ENCODE measurements at regions not wholly inside any gene's neighbourhood (a gene's known extent, or its start where the extent isn't known, plus 50 kb on each side); places are given as distances from the start of the nearest gene placed in this dataset.
"Not testable (repeated sequence)": the region's sequence is repeated elsewhere in the genome, so short reads cannot be mapped to it uniquely, and the experiment has no call there.

GRCh38 chr3:110625201-110625747 is 446.3 kb upstream of the NECTIN3 start:
- H4K5ac ChIP-seq (ENCODE audit: insufficient read length, low read depth, low read length), result no peak overlapping the region
- H3K79me2 ChIP-seq (ENCODE audit: insufficient read depth, low read length), result no peaks in the 10 kb centered on the region
- H3K23me2 ChIP-seq (ENCODE audit: insufficient read length, low read depth, low read length, poor library complexity, severe bottlenecking), result no peaks in the 10 kb centered on the region
- H4K20me1 ChIP-seq (ENCODE audit: control insufficient read depth, insufficient read depth, insufficient read length), result no peaks in the 10 kb centered on the region
- no peak overlapping the region for H3K18ac ChIP-seq (ENCODE audit: insufficient read length, low read depth, low read length)
- H2BK15ac ChIP-seq (ENCODE audit: low read depth, low read length), result no peak overlapping the region
- no peak overlapping the region for H2BK20ac ChIP-seq (ENCODE audit: low read depth, low read length, poor library complexity, severe bottlenecking)
- peaks cover 12 to 15% of the 10 kb centered on the region in 2 experiments for H3K4me1 Mint-ChIP-seq
- H2BK12ac ChIP-seq (ENCODE audit: insufficient read length, low read depth, low read length), result no peak overlapping the region
- H3T11ph ChIP-seq (ENCODE audit: low read length), result no peak overlapping the region
- no peak overlapping the region for H2BK5ac ChIP-seq (ENCODE audit: insufficient read length, low read length)
- no peak overlapping the region for H2AFZ ChIP-seq (ENCODE audit: low read length)
- no peak overlapping the region for H3K4ac ChIP-seq (ENCODE audit: low read depth, low read length)
- no peak overlapping the region for H3K14ac ChIP-seq (ENCODE audit: insufficient read depth, low read length)
- no peak overlapping the region for H2AK5ac ChIP-seq (ENCODE audit: insufficient read length, low read length)
- H3K27ac Mint-ChIP-seq, result peak overlapping the region in 1 of 3 experiments; percentile 50; a peak in 3 of 7 replicates
- H3K27me3 Mint-ChIP-seq (ENCODE audit: low read depth), result no peaks in the 10 kb centered on the region
- peaks cover 0 to 3% of the 10 kb centered on the region in 2 experiments; a peak in 1 of 5 replicates for H3K9me3 Mint-ChIP-seq
- DNase-seq, result no peak
- no CpG with 5 or more reads among the region's 4 CpGs for WGBS (ENCODE audit: extremely low coverage, insufficient read length, low lambda C conversion rate)
- H3K36me3 Mint-ChIP-seq (ENCODE audit: insufficient read depth in 1 of 3, low read depth in 3 of 3), result peaks cover 0 to 2% (median under 1%) of the 10 kb centered on the region in 3 experiments; a peak in 2 of 7 replicates
- no peak overlapping the region for H3K4me3 Mint-ChIP-seq
- H4K91ac ChIP-seq (ENCODE audit: insufficient read length, low read depth, low read length), result no peak overlapping the region
- H3K23ac ChIP-seq (ENCODE audit: insufficient read length, low read depth, low read length), result no peak overlapping the region
- H4K8ac ChIP-seq (replicated peaks; ENCODE audit: insufficient read length, low read depth, low read length), result no peak overlapping the region
- H2BK120ac ChIP-seq (ENCODE audit: low read depth, low read length, poor library complexity, severe bottlenecking), result no peak overlapping the region
- no peaks in the 10 kb centered on the region for H3K79me1 ChIP-seq (ENCODE audit: insufficient read depth, low read depth, low read length, poor library complexity, severe bottlenecking)
- H3K27me3 ChIP-seq (ENCODE audit: insufficient read depth, low read length), result no peaks in the 10 kb centered on the region
- no peak overlapping the region for H3K56ac ChIP-seq (ENCODE audit: insufficient read length, low read depth, low read length)
- no peak overlapping the region for H3K9ac ChIP-seq (ENCODE audit: extremely low read depth, insufficient read length, low read length)
- no peaks in the 10 kb centered on the region for H3K9me3 ChIP-seq (ENCODE audit: control insufficient read depth, low read depth, low read length)
- TF ChIP-seq, protein P1, sequence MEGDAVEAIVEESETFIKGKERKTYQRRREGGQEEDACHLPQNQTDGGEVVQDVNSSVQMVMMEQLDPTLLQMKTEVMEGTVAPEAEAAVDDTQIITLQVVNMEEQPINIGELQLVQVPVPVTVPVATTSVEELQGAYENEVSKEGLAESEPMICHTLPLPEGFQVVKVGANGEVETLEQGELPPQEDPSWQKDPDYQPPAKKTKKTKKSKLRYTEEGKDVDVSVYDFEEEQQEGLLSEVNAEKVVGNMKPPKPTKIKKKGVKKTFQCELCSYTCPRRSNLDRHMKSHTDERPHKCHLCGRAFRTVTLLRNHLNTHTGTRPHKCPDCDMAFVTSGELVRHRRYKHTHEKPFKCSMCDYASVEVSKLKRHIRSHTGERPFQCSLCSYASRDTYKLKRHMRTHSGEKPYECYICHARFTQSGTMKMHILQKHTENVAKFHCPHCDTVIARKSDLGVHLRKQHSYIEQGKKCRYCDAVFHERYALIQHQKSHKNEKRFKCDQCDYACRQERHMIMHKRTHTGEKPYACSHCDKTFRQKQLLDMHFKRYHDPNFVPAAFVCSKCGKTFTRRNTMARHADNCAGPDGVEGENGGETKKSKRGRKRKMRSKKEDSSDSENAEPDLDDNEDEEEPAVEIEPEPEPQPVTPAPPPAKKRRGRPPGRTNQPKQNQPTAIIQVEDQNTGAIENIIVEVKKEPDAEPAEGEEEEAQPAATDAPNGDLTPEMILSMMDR (conservative IDR thresholded peaks at IDR 0.05), result no peak
- H3K4me1 ChIP-seq (ENCODE audit: insufficient read depth, low read length), result peaks cover 5% of the 10 kb centered on the region
- H3K27ac ChIP-seq (ENCODE audit: insufficient read length, low read depth, low read length), result no peak overlapping the region
- no peak overlapping the region for H3K4me2 ChIP-seq (ENCODE audit: insufficient read depth, insufficient read length, low read length)

GRCh38 chr3:110626652-110627111 is 444.9 kb upstream of the NECTIN3 start:
- H4K8ac ChIP-seq (replicated peaks; ENCODE audit: insufficient read length, low read depth, low read length); H3K56ac ChIP-seq (ENCODE audit: insufficient read length, low read depth, low read length); H2BK120ac ChIP-seq (ENCODE audit: low read depth, low read length, poor library complexity, severe bottlenecking); H2AFZ ChIP-seq (ENCODE audit: low read length); H3K79me1 ChIP-seq (ENCODE audit: insufficient read depth, low read depth, low read length, poor library complexity, severe bottlenecking); H3K4me2 ChIP-seq (ENCODE audit: insufficient read depth, insufficient read length, low read length); H4K5ac ChIP-seq (ENCODE audit: insufficient read length, low read depth, low read length); H3K9ac ChIP-seq (ENCODE audit: extremely low read depth, insufficient read length, low read length); H3K9me3 ChIP-seq (ENCODE audit: control insufficient read depth, low read depth, low read length); H3K14ac ChIP-seq (ENCODE audit: insufficient read depth, low read length); H2BK12ac ChIP-seq (ENCODE audit: insufficient read length, low read depth, low read length); DNase-seq; H3K27ac Mint-ChIP-seq; H3K79me2 ChIP-seq (ENCODE audit: insufficient read depth, low read length); H3K27me3 Mint-ChIP-seq (ENCODE audit: low read depth); H3K36me3 Mint-ChIP-seq (ENCODE audit: insufficient read depth in 1 of 3, low read depth in 3 of 3); H2BK20ac ChIP-seq (ENCODE audit: low read depth, low read length, poor library complexity, severe bottlenecking); H2BK15ac ChIP-seq (ENCODE audit: low read depth, low read length); H3T11ph ChIP-seq (ENCODE audit: low read length); H3K4ac ChIP-seq (ENCODE audit: low read depth, low read length); H3K27ac ChIP-seq (ENCODE audit: insufficient read length, low read depth, low read length); H2AK5ac ChIP-seq (ENCODE audit: insufficient read length, low read length); H4K20me1 ChIP-seq (ENCODE audit: control insufficient read depth, insufficient read depth, insufficient read length); H3K4me3 Mint-ChIP-seq; H2BK5ac ChIP-seq (ENCODE audit: insufficient read length, low read length); H4K91ac ChIP-seq (ENCODE audit: insufficient read length, low read depth, low read length); H3K23ac ChIP-seq (ENCODE audit: insufficient read length, low read depth, low read length); H3K23me2 ChIP-seq (ENCODE audit: insufficient read length, low read depth, low read length, poor library complexity, severe bottlenecking); H3K9me3 Mint-ChIP-seq; H3K18ac ChIP-seq (ENCODE audit: insufficient read length, low read depth, low read length); H3K27me3 ChIP-seq (ENCODE audit: insufficient read depth, low read length); H3K4me1 ChIP-seq (ENCODE audit: insufficient read depth, low read length): not testable (repeated sequence)
- peaks cover 12 to 15% of the 10 kb centered on the region in 2 experiments for H3K4me1 Mint-ChIP-seq
- no CpG with 5 or more reads among the region's 5 CpGs for WGBS (ENCODE audit: extremely low coverage, insufficient read length, low lambda C conversion rate)

Measured in H9 (cell line).